GM23338 (cell line): ENCODE measurements at regions not wholly inside any gene's neighbourhood (a gene's known extent, or its start where the extent isn't known, plus 50 kb on each side); places are given as distances from the start of the nearest gene placed in this dataset.

Experiments
- ATAC-seq: fragments of 200-7000 bp; cut with Tn5 transposase; 3 replicates; pipeline ENCODE4 v1.9.1; 2020
- DNase-seq: peaks from one replicate; pipeline ENCODE4 v3.0.0-alpha.2; 2015; ENCODE audit warnings: low spot score
- H2AFZ ChIP-seq: fragments of 200-600 bp; sonication (generic); 2 replicates; pipeline ENCODE4 v1.8.0; 2016; ENCODE audit warnings: antibody characterized with exemption, mild to moderate bottlenecking, moderate library complexity
- H3F3A ChIP-seq: fragments of 200-600 bp; sonication (generic); replicated peaks from 2 replicates; pipeline ENCODE4 v1.8.0; 2017; ENCODE audit warnings: antibody characterized with exemption, mixed run types, low read depth
- H3K27ac ChIP-seq: fragments of 200-600 bp; sonication (generic); 2 replicates; pipeline ENCODE4 v1.6.1; 2016; ENCODE audit warnings: low read depth
- H3K27me3 ChIP-seq: fragments of 200-600 bp; sonication (generic); 2 replicates; pipeline ENCODE4 v1.8.0; 2016; ENCODE audit warnings: mild to moderate bottlenecking, mixed run types, moderate library complexity; ENCODE audit not compliant: insufficient read depth
- H3K36me3 ChIP-seq: fragments of 200-600 bp; sonication (generic); 2 replicates; pipeline ENCODE4 v1.8.0; 2016; ENCODE audit warnings: mild to moderate bottlenecking; ENCODE audit not compliant: insufficient read depth
- H3K4me1 ChIP-seq: fragments of 200-600 bp; sonication (generic); 2 replicates; pipeline ENCODE4 v1.8.0; 2016; ENCODE audit warnings: mild to moderate bottlenecking, moderate library complexity; ENCODE audit not compliant: insufficient read depth
- H3K4me2 ChIP-seq: fragments of 200-600 bp; sonication (generic); 2 replicates; pipeline ENCODE4 v1.7.1; 2017; ENCODE audit warnings: mixed run types
- H3K4me3 ChIP-seq: fragments of 200-600 bp; sonication (generic); 2 replicates; pipeline ENCODE4 v1.6.1; 2016; ENCODE audit warnings: mixed run types
- H3K79me2 ChIP-seq: fragments of 200-600 bp; sonication (generic); replicated peaks from 2 replicates; pipeline ENCODE4 v1.8.0; 2017; ENCODE audit warnings: mild to moderate bottlenecking; ENCODE audit not compliant: insufficient read depth
- H3K9me2 ChIP-seq: fragments of 200-600 bp; sonication (generic); 2 replicates; pipeline ENCODE4 v1.8.0; 2017; ENCODE audit not compliant: insufficient read depth
- H4K20me1 ChIP-seq: fragments of 200-600 bp; sonication (generic); replicated peaks from 2 replicates; pipeline ENCODE4 v1.8.0; 2017; ENCODE audit warnings: mild to moderate bottlenecking; ENCODE audit not compliant: insufficient read depth
- H3K27ac Mint-ChIP-seq: 2 replicates; pipeline ENCODE4 v1.8.0; 2020; ENCODE audit warnings: inconsistent platforms, mild to moderate bottlenecking, moderate library complexity, mixed read lengths
- H3K27me3 Mint-ChIP-seq: 3 replicates; pipeline ENCODE4 v1.8.0; 2022; ENCODE audit warnings: low read depth, mild to moderate bottlenecking, moderate library complexity, mixed read lengths, inconsistent platforms; ENCODE audit not compliant: insufficient read depth, poor library complexity
- H3K36me3 Mint-ChIP-seq: 3 replicates; pipeline ENCODE4 v1.8.0; 2021; ENCODE audit warnings: low read depth, mild to moderate bottlenecking, inconsistent platforms, moderate library complexity, mixed read lengths
- H3K4me1 Mint-ChIP-seq: 3 replicates; pipeline ENCODE4 v1.8.0; 2020; ENCODE audit warnings: mild to moderate bottlenecking, inconsistent platforms, mixed read lengths
- H3K4me3 Mint-ChIP-seq: 3 replicates; pipeline ENCODE4 v1.8.0; 2021; ENCODE audit warnings: moderate library complexity, mild to moderate bottlenecking, inconsistent platforms, mixed read lengths
- H3K9me3 Mint-ChIP-seq: 3 replicates; pipeline ENCODE4 v1.8.0; 2020; ENCODE audit warnings: moderate library complexity, mild to moderate bottlenecking, inconsistent platforms, mixed read lengths
- CREB1 ChIP-seq: fragments of 250-450 bp; sonication (Bioruptor Pico); IDR thresholded peaks from 2 replicates; pipeline ENCODE4 v1.5.0; 2020; ENCODE audit warnings: low read depth, mild to moderate bottlenecking, moderate library complexity
- CTCF ChIP-seq, 2 experiments: fragments of 200-600 bp in 1 of 2; sonication (generic) in 1 of 2; conservative IDR thresholded peaks; 2 replicates each; pipeline versions ENCODE4 v1.5.1 to v1.6.1; 2016 to 2017; ENCODE audit warnings: antibody characterized with exemption in 2 of 2, low read depth in 2 of 2, mild to moderate bottlenecking in 2 of 2, moderate library complexity in 1 of 2
- ETS1 ChIP-seq: IDR thresholded peaks from 2 replicates; pipeline ENCODE4 v1.6.1; 2016; ENCODE audit warnings: antibody characterized with exemption
- EZH2 ChIP-seq: fragments of 200-600 bp; sonication (generic); IDR thresholded peaks from one replicate; pipeline ENCODE4 v1.8.0; 2017; ENCODE audit warnings: antibody characterized with exemption, mild to moderate bottlenecking, low read depth; ENCODE audit not compliant: unreplicated experiment
- JUNB ChIP-seq: IDR thresholded peaks from one replicate; pipeline ENCODE4 v1.6.1; 2016; ENCODE audit warnings: antibody characterized with exemption; ENCODE audit not compliant: unreplicated experiment
- NANOG ChIP-seq: IDR thresholded peaks from 2 replicates; pipeline ENCODE4 v1.6.1; 2016; ENCODE audit warnings: antibody characterized with exemption, borderline replicate concordance
- POLR2AphosphoS5 ChIP-seq: IDR thresholded peaks from 2 replicates; pipeline ENCODE4 v1.6.1; 2016; ENCODE audit warnings: antibody characterized with exemption, low read depth
- REST ChIP-seq: IDR thresholded peaks from one replicate; pipeline ENCODE4 v1.6.1; 2018; ENCODE audit warnings: antibody characterized with exemption; ENCODE audit not compliant: unreplicated experiment
- STAT1 ChIP-seq: IDR thresholded peaks from one replicate; pipeline ENCODE4 v1.6.1; 2016; ENCODE audit warnings: antibody characterized with exemption; ENCODE audit not compliant: unreplicated experiment
- ZNF114 ChIP-seq: fragments of 250-450 bp; sonication (Bioruptor Pico); IDR thresholded peaks from 2 replicates; pipeline ENCODE4 v1.5.0; 2020; ENCODE audit warnings: mild to moderate bottlenecking, moderate library complexity

GRCh38 chr2:161480123-161480522, 64.0 kb downstream of the TBR1 start:
- Histone ChIP-seq H3K36me3 (no peaks in the 10 kb centered on the region), H3K4me3 (no peak overlapping the region), H3K27me3 (no peaks in the 10 kb centered on the region), H3K9me2 (peaks cover 5% of the 10 kb centered on the region; the same call in 1 of the 2 replicates), H3K4me1 (no peaks in the 10 kb centered on the region), H2AFZ (no peak overlapping the region), H3F3A (no peaks in the 10 kb centered on the region), H3K27ac (no peak overlapping the region), H4K20me1 (no peaks in the 10 kb centered on the region), H3K4me2 (no peak overlapping the region), H3K79me2 (no peaks in the 10 kb centered on the region)
- Mint-ChIP-seq H3K36me3 (peaks cover 15% of the 10 kb centered on the region), H3K27ac (no peak overlapping the region), H3K9me3 (peaks cover 20% of the 10 kb centered on the region), H3K4me3 (no peak overlapping the region), H3K27me3 (peaks cover 6% of the 10 kb centered on the region), H3K4me1 (no peaks in the 10 kb centered on the region)
- DNase-seq (no peak), ATAC-seq (no peak)
- TF ChIP-seq ETS1: no peak
- TF ChIP-seq NANOG: no peak
- no peak for TF ChIP-seq EZH2

GRCh38 chr2:161481619-161482018, 65.5 kb downstream of the TBR1 start:
- ATAC-seq (no peak), DNase-seq (no peak)
- Histone ChIP-seq H2AFZ (no peak overlapping the region), H3K9me2 (peaks cover 5% of the 10 kb centered on the region; the same call in 1 of the 2 replicates), H3K27me3 (no peaks in the 10 kb centered on the region), H3F3A (no peaks in the 10 kb centered on the region), H3K4me2 (no peak overlapping the region), H3K79me2 (no peaks in the 10 kb centered on the region), H3K4me1 (no peaks in the 10 kb centered on the region), H4K20me1 (no peaks in the 10 kb centered on the region), H3K4me3 (no peak overlapping the region), H3K27ac (no peak overlapping the region), H3K36me3 (no peaks in the 10 kb centered on the region)
- Mint-ChIP-seq H3K9me3 (peaks cover 20% of the 10 kb centered on the region), H3K36me3 (peaks cover 15% of the 10 kb centered on the region), H3K4me3 (no peak overlapping the region), H3K4me1 (no peaks in the 10 kb centered on the region), H3K27me3 (peaks cover 6% of the 10 kb centered on the region), H3K27ac (no peak overlapping the region)
- TF ChIP-seq NANOG (no peak), ETS1 (no peak), STAT1 (no peak), CREB1 (CRISPR knock-in tag) (no peak), POLR2AphosphoS5 (no peak), CTCF (conservative IDR thresholded peaks at IDR 0.05; ENCODE audit: low read depth in 2 of 2) (no peak), EZH2 (no peak), JUNB (no peak), ZNF114 (CRISPR knock-in tag) (no peak), REST (no peak)
